Transverse colon (tissue), 4 donors: ENCODE measurements at regions not wholly inside any gene's neighbourhood (a gene's known extent, or its start where the extent isn't known, plus 50 kb on each side); places are given as distances from the start of the nearest gene placed in this dataset.

Source experiments
- DNase-seq: peaks from one replicate; pipeline ENCODE4 v3.0.0-alpha.2; 2019
- H3K27ac ChIP-seq, 4 donors: fragments of 200-600 bp; sonication (generic); 2 replicates each; pipeline ENCODE4 v1.5.1; 2016 to 2018; ENCODE audit warnings: inconsistent platforms in 4 of 4
- H3K27me3 ChIP-seq: fragments of 200-600 bp; sonication (generic); 2 replicates; pipeline ENCODE4 v1.5.1; 2017; ENCODE audit warnings: inconsistent platforms
- H3K36me3 ChIP-seq, 4 donors: fragments of 200-600 bp; sonication (generic); 2 replicates each; pipeline ENCODE4 v1.5.1; 2017 to 2019; ENCODE audit warnings: inconsistent platforms in 4 of 4
- H3K4me1 ChIP-seq, 4 donors: fragments of 200-600 bp; sonication (generic); 2 replicates each; pipeline ENCODE4 v1.5.1; 2017 to 2020; ENCODE audit warnings: inconsistent platforms in 4 of 4
- H3K4me3 ChIP-seq, 4 donors: fragments of 200-600 bp; sonication (generic); 1 replicate in 1 of 4; 2 replicates in 3 of 4; pipeline versions ENCODE4 v1.5.1 to v1.6.1; 2017 to 2019; ENCODE audit warnings: inconsistent platforms in 4 of 4
- H3K9me3 ChIP-seq, 2 donors: fragments of 200-600 bp; sonication (generic); 2 replicates each; pipeline ENCODE4 v1.5.1; 2017 to 2019; ENCODE audit warnings: inconsistent platforms in 2 of 2
- EP300 ChIP-seq: sonication (generic); formaldehyde crosslinking; IDR thresholded peaks from one replicate; pipeline ENCODE4 v1.6.1; 2017; ENCODE audit warnings: antibody characterized with exemption, low read depth
- POLR2A ChIP-seq: fragments of 450-650 bp; IDR thresholded peaks from one replicate; pipeline ENCODE4 v1.6.1; 2016; ENCODE audit warnings: antibody characterized with exemption, mild to moderate bottlenecking, moderate library complexity
- POLR2AphosphoS5 ChIP-seq, 3 donors: sonication (generic); formaldehyde crosslinking; IDR thresholded peaks; one replicate each; pipeline ENCODE4 v1.6.1; 2016; ENCODE audit warnings: antibody characterized with exemption in 3 of 3
- WGBS, 2 donors: methylation state at CpG; one replicate each; pipeline ENCODE4 v1.1.5; 2018; ENCODE audit warnings: low coverage in 1 of 2; 5-methylcytosine and 5-hydroxymethylcytosine counted together
- in situ Hi-C, 4 donors: fragments of 200-750 bp; cut with MboI; loops; one replicate each; pipeline versions ENCODE4 v1.15.0 to v1.15.1; 2017; ENCODE audit warnings: low sequenced_read_pairs in 3 of 4, low pct_ligation_motif_present in 1 of 4, low pct_unique_long_range_greater_than_20kb in 1 of 4
- intact Hi-C: fragments of 100-400 bp; cut with DNase I; formaldehyde crosslinking; loops from one replicate; pipeline ENCODE4 v1.15.1; 2023; ENCODE audit warnings: low total_unique reads
- TF ChIP-seq, protein P1 (sequence below), 5 experiments: fragments of 200-600 bp in 3 of 5; fragments of 450-650 bp in 2 of 5; sonication (generic) in 3 of 5; IDR thresholded peaks; 1 replicate in 2 of 5; 2 replicates in 3 of 5; pipeline ENCODE4 v1.5.1; 2016 to 2017; ENCODE audit warnings: antibody characterized with exemption in 5 of 5, inconsistent platforms in 3 of 5, mild to moderate bottlenecking in 2 of 5, moderate library complexity in 1 of 5

DNA sequence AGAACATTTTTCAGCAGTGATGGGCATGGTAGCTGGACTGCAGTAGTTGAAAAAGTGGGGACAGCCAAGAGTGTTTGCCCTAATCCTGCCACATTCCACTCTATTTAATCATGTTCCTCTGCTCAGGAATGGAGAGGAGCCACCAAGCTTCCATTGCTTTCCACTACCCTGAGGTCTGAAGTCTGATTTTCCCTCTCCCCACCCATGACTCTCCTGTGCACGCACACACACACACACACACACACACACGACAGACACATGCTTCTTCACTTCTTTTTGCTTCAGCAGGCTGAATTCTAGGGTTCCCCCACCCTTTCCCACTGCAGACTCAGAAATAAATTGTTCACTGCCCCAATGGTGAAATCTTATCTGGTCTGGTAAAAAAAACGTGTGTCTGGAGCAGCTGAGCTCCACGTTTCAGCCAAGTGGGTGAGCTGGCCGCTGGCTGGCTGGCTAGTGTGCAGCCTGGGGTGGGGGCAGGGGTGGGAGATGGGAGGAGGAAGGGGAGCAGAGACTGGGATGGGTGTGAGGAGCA, 142.7 kb upstream of the NALF2 start:
- Histone ChIP-seq H3K36me3 (no peaks in the 10 kb centered on the region), H3K4me1 (no peaks in the 10 kb centered on the region), H3K27me3 (no peaks in the 10 kb centered on the region), H3K9me3 (no peaks in the 10 kb centered on the region), H3K27ac (no peak overlapping the region), H3K4me3 (no peak overlapping the region)
- TF ChIP-seq POLR2A: no peak
- no peak for DNase-seq
- intact Hi-C loops: no loop called here
- in situ Hi-C loops: no loop called here
- WGBS, 2 donors: 27 to 32% methylated on average over 2 to 5 of the region's 5 CpGs

DNA sequence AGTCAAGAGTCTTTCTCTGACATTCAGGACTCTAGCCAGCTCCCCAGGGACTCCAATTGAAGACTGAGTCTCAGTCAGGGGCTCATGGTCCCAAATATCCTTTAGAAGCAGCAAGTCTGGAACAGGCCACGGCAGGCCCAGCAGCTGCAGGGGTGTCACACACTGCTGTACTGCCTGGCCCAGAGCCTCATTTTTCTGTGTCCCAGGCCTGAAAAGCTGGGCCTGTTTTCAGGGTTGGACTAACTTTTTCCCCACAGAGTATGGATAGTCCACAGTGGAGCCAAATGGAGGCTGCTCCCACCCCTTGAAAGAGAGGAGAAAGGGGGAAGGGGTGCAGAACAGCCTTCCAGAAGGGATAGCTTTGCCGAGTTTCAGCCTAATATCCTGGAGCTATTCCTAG, 146.8 kb upstream of the NALF2 start:
- in situ Hi-C loops: no loop called here
- no peaks in the 10 kb centered on the region for H3K27me3 ChIP-seq
- no peaks in the 10 kb centered on the region for H3K4me1 ChIP-seq
- H3K4me3 ChIP-seq: no peak overlapping the region
- intact Hi-C loops: no loop called here
- no peaks in the 10 kb centered on the region for H3K36me3 ChIP-seq
- TF ChIP-seq POLR2A (no peak), POLR2AphosphoS5 (IDR thresholded peaks at IDR 0.05) (no peak), EP300 (no peak)
- TF ChIP-seq, protein P1, sequence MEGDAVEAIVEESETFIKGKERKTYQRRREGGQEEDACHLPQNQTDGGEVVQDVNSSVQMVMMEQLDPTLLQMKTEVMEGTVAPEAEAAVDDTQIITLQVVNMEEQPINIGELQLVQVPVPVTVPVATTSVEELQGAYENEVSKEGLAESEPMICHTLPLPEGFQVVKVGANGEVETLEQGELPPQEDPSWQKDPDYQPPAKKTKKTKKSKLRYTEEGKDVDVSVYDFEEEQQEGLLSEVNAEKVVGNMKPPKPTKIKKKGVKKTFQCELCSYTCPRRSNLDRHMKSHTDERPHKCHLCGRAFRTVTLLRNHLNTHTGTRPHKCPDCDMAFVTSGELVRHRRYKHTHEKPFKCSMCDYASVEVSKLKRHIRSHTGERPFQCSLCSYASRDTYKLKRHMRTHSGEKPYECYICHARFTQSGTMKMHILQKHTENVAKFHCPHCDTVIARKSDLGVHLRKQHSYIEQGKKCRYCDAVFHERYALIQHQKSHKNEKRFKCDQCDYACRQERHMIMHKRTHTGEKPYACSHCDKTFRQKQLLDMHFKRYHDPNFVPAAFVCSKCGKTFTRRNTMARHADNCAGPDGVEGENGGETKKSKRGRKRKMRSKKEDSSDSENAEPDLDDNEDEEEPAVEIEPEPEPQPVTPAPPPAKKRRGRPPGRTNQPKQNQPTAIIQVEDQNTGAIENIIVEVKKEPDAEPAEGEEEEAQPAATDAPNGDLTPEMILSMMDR (IDR thresholded peaks at IDR 0.05): no peak
- DNase-seq: no peak
- 34% methylated on average over 2 of the region's 2 CpGs; no CpG with 5 or more reads in 1 of the 2 donors for WGBS, 2 donors
- no peak overlapping the region for H3K27ac ChIP-seq
- no peaks in the 10 kb centered on the region for H3K9me3 ChIP-seq

DNA sequence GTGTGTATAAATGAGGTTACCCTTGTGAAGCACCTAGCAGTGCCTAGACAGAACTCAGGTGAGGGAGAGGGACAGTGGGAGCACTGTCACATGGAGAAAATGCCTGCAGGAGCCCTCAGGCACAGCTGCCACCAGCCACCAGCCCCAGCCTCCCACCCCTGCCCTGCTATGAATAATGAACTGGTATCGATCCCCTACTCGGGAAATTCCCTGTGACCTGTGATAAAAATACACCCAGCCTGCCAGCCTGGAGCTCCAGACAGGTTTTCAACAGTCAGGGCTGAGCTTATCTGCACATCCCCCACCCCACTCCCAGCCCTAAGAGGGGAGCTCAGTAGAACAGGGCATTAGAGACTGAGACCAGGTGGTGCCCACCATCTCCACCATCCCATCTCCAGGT, 159.6 kb upstream of the PJA1 start:
- WGBS, 2 donors: 85% methylated on average over 2 of the region's 2 CpGs; no CpG with 5 or more reads in 1 of the 2 donors
- no peak overlapping the region for H3K27ac ChIP-seq
- H3K4me3 ChIP-seq: no peak overlapping the region
- no peak for TF ChIP-seq POLR2AphosphoS5 (IDR thresholded peaks at IDR 0.05)
- TF ChIP-seq, protein P1 (IDR thresholded peaks at IDR 0.05): no peak
- no peak for TF ChIP-seq POLR2A
- TF ChIP-seq EP300: no peak
- in situ Hi-C loops (no loop called here), intact Hi-C loops (no loop called here)
- no peak for DNase-seq
- H3K4me1 ChIP-seq: no peaks in the 10 kb centered on the region
- no peaks in the 10 kb centered on the region for H3K9me3 ChIP-seq
- no peaks in the 10 kb centered on the region for H3K36me3 ChIP-seq
- H3K27me3 ChIP-seq: no peaks in the 10 kb centered on the region

DNA sequence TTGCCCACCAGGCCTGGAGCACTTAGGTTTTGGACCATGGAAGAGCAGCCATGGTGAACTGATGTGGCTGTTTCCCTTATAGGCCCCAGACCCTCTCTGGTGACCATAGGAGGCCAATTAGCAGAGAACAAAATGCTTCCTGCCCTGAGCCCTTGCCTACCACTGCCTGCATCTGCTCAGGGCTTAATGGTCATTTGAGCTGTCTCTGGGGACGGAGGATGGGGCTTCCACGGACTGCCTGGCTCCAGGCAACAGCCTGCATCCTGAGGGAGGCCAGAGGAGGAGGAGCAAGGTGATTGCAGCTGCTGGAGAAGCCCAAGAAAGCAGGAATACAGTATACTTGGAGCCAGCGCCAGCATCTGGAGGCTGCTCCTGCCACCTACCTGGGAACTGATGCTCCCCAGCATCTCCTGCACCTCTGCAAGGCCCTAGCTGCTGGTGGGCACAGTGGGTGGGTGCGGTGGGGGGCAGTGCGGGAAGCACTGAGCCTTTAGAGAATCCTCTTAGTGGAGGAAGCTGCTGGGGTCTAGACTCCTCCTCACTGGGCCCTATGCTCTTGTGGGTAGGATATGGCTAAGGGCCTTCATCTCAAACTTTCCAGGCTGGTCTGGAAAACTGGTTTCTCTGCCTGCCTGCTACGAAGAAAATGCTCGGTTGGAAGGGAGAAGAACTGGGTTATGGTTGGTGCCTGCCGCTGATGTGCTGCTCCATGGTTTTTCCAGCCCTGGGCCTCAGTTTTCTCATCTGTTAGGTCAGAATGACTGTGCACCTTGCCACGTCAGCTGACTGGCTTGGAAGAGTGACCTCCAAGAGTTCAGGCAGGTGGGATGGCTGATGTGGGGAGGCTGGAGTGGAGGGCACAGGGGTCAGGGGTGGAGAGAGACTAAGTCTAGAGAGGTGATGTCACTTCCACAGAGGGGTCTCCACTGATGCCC, 158.8 kb upstream of the PJA1 start:
- no peak for DNase-seq
- TF ChIP-seq POLR2AphosphoS5 (IDR thresholded peaks at IDR 0.05) (no peak), EP300 (no peak), POLR2A (no peak)
- TF ChIP-seq, protein P1 (IDR thresholded peaks at IDR 0.05): no peak
- Histone ChIP-seq H3K9me3 (no peaks in the 10 kb centered on the region), H3K36me3 (no peaks in the 10 kb centered on the region), H3K27me3 (no peaks in the 10 kb centered on the region), H3K4me1 (no peaks in the 10 kb centered on the region), H3K4me3 (no peak overlapping the region), H3K27ac (no peak overlapping the region)
- 80% methylated on average over 7 of the region's 9 CpGs; no CpG with 5 or more reads in 1 of the 2 donors for whole genome bisulfite sequencing, 2 donors
- intact Hi-C loops: no loop called here
- in situ Hi-C loops: no loop called here
